BLaER1 (cell line): ENCODE measurements at regions not wholly inside any gene's neighbourhood (a gene's known extent, or its start where the extent isn't known, plus 50 kb on each side); places are given as distances from the start of the nearest gene placed in this dataset.

Experiments used
- H3K27ac ChIP-seq: shearing (Covaris generic); formaldehyde crosslinking; 2 replicates; pipeline ENCODE4 v1.8.1; 2022
- H3K27me3 ChIP-seq: shearing (Covaris generic); formaldehyde crosslinking; 2 replicates; pipeline ENCODE4 v1.8.1; 2022
- H3K36me3 ChIP-seq: shearing (Covaris generic); formaldehyde crosslinking; 2 replicates; pipeline ENCODE4 v1.8.1; 2022
- H3K4me1 ChIP-seq: shearing (Covaris generic); formaldehyde crosslinking; 2 replicates; pipeline ENCODE4 v1.8.1; 2022
- H3K4me2 ChIP-seq: shearing (Covaris generic); formaldehyde crosslinking; 2 replicates; pipeline ENCODE4 v1.8.1; 2022
- H3K4me3 ChIP-seq: shearing (Covaris generic); formaldehyde crosslinking; 2 replicates; pipeline ENCODE4 v1.8.1; 2022
- H3K9ac ChIP-seq: shearing (Covaris generic); formaldehyde crosslinking; 2 replicates; pipeline ENCODE4 v1.8.1; 2022
- H3K9me3 ChIP-seq: shearing (Covaris generic); formaldehyde crosslinking; 2 replicates; pipeline ENCODE4 v1.8.1; 2022
- H4K20me1 ChIP-seq: shearing (Covaris generic); formaldehyde crosslinking; 2 replicates; pipeline ENCODE4 v1.8.1; 2022
- Cebpa-rat ChIP-seq: shearing (Covaris generic); IDR thresholded peaks from 2 replicates; pipeline ENCODE4 v1.8.1; 2022

- Histone ChIP-seq H3K4me3 (no peak overlapping the region), H3K36me3 (no peaks in the 10 kb centered on the region), H3K27me3 (no peaks in the 10 kb centered on the region), H3K4me1 (no peaks in the 10 kb centered on the region), H3K27ac (no peak overlapping the region), H4K20me1 (no peaks in the 10 kb centered on the region), H3K4me2 (no peak overlapping the region), H3K9me3 (peaks cover 4% of the 10 kb centered on the region; the same call in 1 of the 2 replicates), H3K9ac (no peak overlapping the region)
- TF ChIP-seq Cebpa-rat: no peak
Observed at GRCh38 chr5:39717176-39717897, 292.6 kb upstream of the DAB2 start.

GRCh38 chr5:39716532-39717028 lies 291.8 kb upstream of the DAB2 start:
- peaks cover 3% of the 10 kb centered on the region; the same call in 1 of the 2 replicates for H3K9me3 ChIP-seq
- H4K20me1 ChIP-seq: no peaks in the 10 kb centered on the region

GRCh38 chr5:39714036-39714698 lies 289.4 kb upstream of the DAB2 start:
- Histone ChIP-seq H3K4me3 (no peak overlapping the region), H3K9me3 (no peaks in the 10 kb centered on the region), H3K4me1 (no peaks in the 10 kb centered on the region), H3K27me3 (no peaks in the 10 kb centered on the region), H3K4me2 (no peak overlapping the region), H3K27ac (no peak overlapping the region), H3K36me3 (no peaks in the 10 kb centered on the region), H3K9ac (no peak overlapping the region), H4K20me1 (no peaks in the 10 kb centered on the region)
- no peak for TF ChIP-seq Cebpa-rat

More at GRCh38 chr5:39716532-39717028, 291.8 kb upstream of the DAB2 start:
- Histone ChIP-seq H3K36me3 (no peaks in the 10 kb centered on the region), H3K4me1 (no peaks in the 10 kb centered on the region), H3K4me3 (no peak overlapping the region), H3K4me2 (no peak overlapping the region), H3K27me3 (no peaks in the 10 kb centered on the region), H3K27ac (no peak overlapping the region), H3K9ac (no peak overlapping the region)
- no peak for TF ChIP-seq Cebpa-rat

DNA sequence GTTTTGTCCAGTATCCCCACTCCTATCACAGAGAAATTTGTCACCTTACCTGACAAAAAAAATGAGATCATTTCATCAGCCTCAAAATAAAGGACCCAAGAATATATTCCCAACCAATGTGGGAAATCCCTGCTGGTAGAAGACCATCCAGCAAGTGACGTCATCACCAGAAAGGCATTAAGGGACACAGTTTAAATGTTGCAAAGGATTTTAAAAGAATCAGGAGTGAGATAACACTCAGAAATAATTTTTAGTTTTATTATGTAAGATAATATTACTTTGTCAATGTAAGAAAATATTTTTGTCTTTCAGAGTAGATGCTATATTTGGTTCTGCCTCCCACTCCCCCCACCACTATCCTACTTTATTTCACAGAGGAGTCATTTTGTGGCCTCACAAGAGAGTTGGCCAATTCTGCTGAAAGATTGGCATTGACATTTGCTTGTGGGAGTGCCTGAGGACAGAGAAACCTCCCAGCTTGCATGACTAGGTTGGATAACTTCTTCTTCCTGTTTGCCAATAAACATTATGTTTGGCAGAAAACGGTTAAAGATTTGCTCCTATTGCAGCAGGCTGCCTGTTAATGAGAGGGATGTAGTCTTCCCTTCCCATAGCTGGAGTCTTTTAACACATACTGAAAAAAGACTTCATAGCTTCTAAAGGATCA lies 288.6 kb upstream of the DAB2 start:
- Histone ChIP-seq H3K27ac (no peak overlapping the region), H3K4me3 (no peak overlapping the region), H3K9me3 (no peaks in the 10 kb centered on the region), H3K4me1 (no peaks in the 10 kb centered on the region), H3K36me3 (no peaks in the 10 kb centered on the region), H3K4me2 (no peak overlapping the region), H4K20me1 (no peaks in the 10 kb centered on the region), H3K9ac (no peak overlapping the region), H3K27me3 (no peaks in the 10 kb centered on the region)
- TF ChIP-seq Cebpa-rat: no peak

DNA sequence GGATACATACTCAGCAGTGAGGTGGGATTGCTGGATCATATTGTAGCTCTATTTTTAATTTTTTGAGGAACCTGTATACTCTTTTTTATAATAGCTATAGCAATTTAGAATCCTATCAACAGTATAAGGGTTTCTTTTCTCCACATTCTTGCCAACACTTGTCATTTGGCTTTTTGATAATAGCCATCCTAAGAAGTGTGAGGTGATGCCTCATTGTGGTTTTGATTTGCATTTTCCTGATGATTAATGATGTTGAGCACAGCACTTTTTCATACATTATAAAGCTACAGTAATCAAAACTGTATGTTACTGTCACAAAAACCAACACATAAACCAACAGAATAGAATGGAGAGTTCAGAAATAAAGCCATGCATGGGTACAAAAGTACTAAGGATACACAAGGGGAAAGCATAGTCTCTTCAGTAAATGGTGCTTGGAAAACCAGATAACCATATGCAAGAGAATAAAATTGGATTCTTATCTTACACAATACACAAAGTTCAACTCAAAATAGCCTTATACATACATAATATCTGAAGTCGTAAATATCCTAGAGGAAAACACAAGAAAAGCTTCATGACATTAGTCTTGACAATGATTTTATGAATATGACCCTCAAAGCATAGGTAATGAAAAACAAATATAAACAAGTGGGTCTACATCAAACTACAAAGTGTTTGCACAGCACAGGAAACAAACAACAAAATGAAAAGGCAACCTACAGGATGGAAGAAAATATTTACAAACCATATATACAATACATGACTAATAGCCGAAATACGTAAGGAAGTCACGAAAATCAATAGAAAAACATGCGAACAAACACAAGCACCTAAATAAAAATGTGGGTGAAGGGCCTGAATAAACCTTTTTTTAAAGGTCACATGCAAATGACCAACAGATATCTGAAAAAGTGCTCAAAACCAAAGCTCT lies 287.8 kb upstream of the DAB2 start:
- Histone ChIP-seq H3K9me3 (no peaks in the 10 kb centered on the region), H3K4me2 (no peak overlapping the region)

DNA sequence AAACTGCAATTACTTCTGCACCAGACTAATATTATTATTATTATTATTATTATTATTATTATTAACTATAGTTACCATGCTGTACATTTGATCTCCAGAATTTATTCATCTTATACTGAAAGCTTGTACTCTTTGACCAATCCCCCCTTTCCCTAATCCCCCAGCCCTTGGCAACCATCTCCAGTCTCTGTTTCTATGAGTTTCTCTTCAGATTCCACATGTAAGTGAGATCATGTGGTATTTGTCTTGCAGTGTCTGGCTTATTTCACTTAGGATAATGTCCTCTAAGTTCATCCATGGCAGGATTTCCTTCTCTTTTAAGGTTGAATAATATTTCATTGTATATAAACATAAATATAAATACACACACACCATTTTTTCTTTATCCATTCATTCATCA lies 287.0 kb upstream of the DAB2 start:
- no peaks in the 10 kb centered on the region for H4K20me1 ChIP-seq
- no peak for TF ChIP-seq Cebpa-rat
- no peaks in the 10 kb centered on the region for H3K36me3 ChIP-seq
- H3K4me3 ChIP-seq: no peak overlapping the region
- no peak overlapping the region for H3K4me2 ChIP-seq
- H3K9me3 ChIP-seq: no peaks in the 10 kb centered on the region
- H3K9ac ChIP-seq: no peak overlapping the region
- H3K27ac ChIP-seq: no peak overlapping the region
- H3K4me1 ChIP-seq: no peaks in the 10 kb centered on the region
- H3K27me3 ChIP-seq: no peaks in the 10 kb centered on the region

More for the DNA sequence above, 287.8 kb upstream of the DAB2 start:
- Histone ChIP-seq H3K4me1 (no peaks in the 10 kb centered on the region), H3K27ac (no peak overlapping the region), H3K27me3 (no peaks in the 10 kb centered on the region), H3K36me3 (no peaks in the 10 kb centered on the region), H3K4me3 (no peak overlapping the region), H3K9ac (no peak overlapping the region), H4K20me1 (no peaks in the 10 kb centered on the region)
- no peak for TF ChIP-seq Cebpa-rat

GRCh38 chr5:39709032-39709431 lies 284.3 kb upstream of the DAB2 start:
- Histone ChIP-seq H3K4me3 (no peak overlapping the region), H3K4me1 (no peaks in the 10 kb centered on the region), H4K20me1 (no peaks in the 10 kb centered on the region), H3K36me3 (no peaks in the 10 kb centered on the region), H3K27ac (no peak overlapping the region), H3K27me3 (no peaks in the 10 kb centered on the region), H3K4me2 (no peak overlapping the region), H3K9me3 (no peaks in the 10 kb centered on the region), H3K9ac (no peak overlapping the region)
- no peak for TF ChIP-seq Cebpa-rat

GRCh38 chr5:39702928-39703327 lies 278.1 kb upstream of the DAB2 start:
- no peaks in the 10 kb centered on the region for H3K9me3 ChIP-seq
- no peak overlapping the region for H3K27ac ChIP-seq
- no peaks in the 10 kb centered on the region for H4K20me1 ChIP-seq
- no peak overlapping the region for H3K4me2 ChIP-seq
- no peaks in the 10 kb centered on the region for H3K27me3 ChIP-seq
- no peaks in the 10 kb centered on the region for H3K4me1 ChIP-seq
- TF ChIP-seq Cebpa-rat: no peak
- no peaks in the 10 kb centered on the region for H3K36me3 ChIP-seq
- no peak overlapping the region for H3K9ac ChIP-seq
- H3K4me3 ChIP-seq: no peak overlapping the region

DNA sequence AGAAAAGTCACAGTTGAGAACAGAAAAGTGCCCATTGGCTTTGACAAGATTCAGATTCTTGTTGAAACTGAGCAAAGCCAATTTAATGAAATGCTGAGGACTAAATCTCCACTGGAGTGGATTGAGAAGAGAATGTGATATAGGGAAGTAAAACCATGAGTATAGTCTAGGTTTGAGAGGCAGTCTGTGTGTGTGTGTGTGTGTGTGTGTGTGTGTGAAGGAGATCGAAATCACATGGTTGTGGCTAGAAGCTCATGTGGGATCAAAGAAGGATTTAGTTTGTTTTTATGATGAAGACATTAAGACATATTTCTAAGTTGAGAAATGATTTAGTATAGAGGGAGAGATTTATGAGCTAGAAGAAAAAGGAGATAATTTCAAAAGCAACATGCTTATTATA lies 275.7 kb upstream of the DAB2 start:
- no peaks in the 10 kb centered on the region for H3K4me1 ChIP-seq
- H3K9me3 ChIP-seq: no peaks in the 10 kb centered on the region
- no peaks in the 10 kb centered on the region for H3K36me3 ChIP-seq
- no peak overlapping the region for H3K9ac ChIP-seq
- no peak for TF ChIP-seq Cebpa-rat
- no peaks in the 10 kb centered on the region for H4K20me1 ChIP-seq
- H3K27ac ChIP-seq: no peak overlapping the region
- no peak overlapping the region for H3K4me3 ChIP-seq
- H3K4me2 ChIP-seq: no peak overlapping the region
- H3K27me3 ChIP-seq: no peaks in the 10 kb centered on the region
